Panc1 (cell line): ENCODE measurements at regions not wholly inside any gene's neighbourhood (a gene's known extent, or its start where the extent isn't known, plus 50 kb on each side); places are given as distances from the start of the nearest gene placed in this dataset.
"Not testable (repeated sequence)": the region's sequence is repeated elsewhere in the genome, so short reads cannot be mapped to it uniquely, and the experiment has no call there.

Experiments
- ATAC-seq: fragments of 200-7000 bp; cut with Tn5 transposase; 2 replicates; pipeline ENCODE4 v1.9.1; 2020; ENCODE audit warnings: mild to moderate bottlenecking, moderate library complexity
- BruUV-seq: library from RNA; stranded (reverse); fragments of 400-500 nt; replicated peaks from 2 replicates; lab custom pipeline; 2021; lab: Mats Ljungman, UMichigan
- CTCF ChIA-PET: fragments of 300-600 bp; sonication (Branson Sonifier 250); formaldehyde crosslinking; loops from one replicate; lab custom pipeline; 2022; ENCODE audit warnings: antibody characterized with exemption; lab: Charles Lee
- POLR2A ChIA-PET: fragments of 300-600 bp; sonication (Branson Sonifier 250); formaldehyde crosslinking; loops from one replicate; lab custom pipeline; 2022; ENCODE audit warnings: antibody characterized with exemption; lab: Charles Lee
- DNase-seq: peaks from one replicate; pipeline ENCODE4 v3.0.0-alpha.2; 2010; ENCODE audit warnings: low read depth, low spot score
- H3K27ac ChIP-seq: 2 replicates; pipeline ENCODE4 v1.5.1; 2011; ENCODE audit warnings: mild to moderate bottlenecking, low read length, inconsistent platforms
- H3K27me3 ChIP-seq: fragments of 200-500 bp; sonication (Bioruptor generic); 2 replicates; pipeline ENCODE4 v1.6.0; 2014; ENCODE audit warnings: low read length, inconsistent platforms; ENCODE audit not compliant: control insufficient read depth, insufficient read depth
- H3K36me3 ChIP-seq: fragments of 200-500 bp; sonication (Bioruptor generic); 2 replicates; pipeline ENCODE4 v1.5.1; 2014; ENCODE audit warnings: inconsistent platforms, mild to moderate bottlenecking, low read length, moderate library complexity; ENCODE audit not compliant: control insufficient read depth, insufficient read depth
- H3K4me1 ChIP-seq: 2 replicates; pipeline ENCODE4 v1.5.1; 2011; ENCODE audit warnings: inconsistent platforms, mild to moderate bottlenecking, low read length, moderate library complexity; ENCODE audit not compliant: control insufficient read depth, insufficient read depth
- H3K4me3 ChIP-seq, 2 experiments: 2 replicates each; pipeline ENCODE4 v1.5.1; 2011 to 2012; ENCODE audit warnings: low read depth in 2 of 2, low read length in 2 of 2, mild to moderate bottlenecking in 2 of 2, inconsistent platforms in 1 of 2, moderate library complexity in 1 of 2
- H3K9me3 ChIP-seq: fragments of 200-500 bp; sonication (Bioruptor generic); 2 replicates; pipeline ENCODE4 v1.5.1; 2014; ENCODE audit warnings: low read depth, mild to moderate bottlenecking, inconsistent platforms, low read length, moderate library complexity; ENCODE audit not compliant: control insufficient read depth, insufficient read depth
- POLR2AphosphoS5 ChIP-seq: IDR thresholded peaks from 2 replicates; pipeline ENCODE4 v1.6.1; 2012; ENCODE audit warnings: mild to moderate bottlenecking, low read depth, low read length, moderate library complexity
- SIN3A ChIP-seq: IDR thresholded peaks from 2 replicates; pipeline ENCODE4 v1.6.1; 2012; ENCODE audit warnings: low read depth, mild to moderate bottlenecking, low read length, moderate library complexity, borderline replicate concordance; ENCODE audit not compliant: insufficient read depth
- TCF7L2 ChIP-seq: IDR thresholded peaks from 2 replicates; pipeline ENCODE4 v1.6.1; 2011; ENCODE audit warnings: mild to moderate bottlenecking, low read depth, low read length, inconsistent platforms
- in situ Hi-C: cut with HindIII; loops from 2 replicates; pipeline ENCODE4 v1.10.0; 2016; ENCODE audit warnings: low sequenced_read_pairs, low pct_unique_long_range_greater_than_20kb
- intact Hi-C: fragments of 100-400 bp; cut with micrococcal nuclease; formaldehyde crosslinking; loops from one replicate; pipeline ENCODE4 v1.10.0; 2022; ENCODE audit not compliant: unreplicated experiment
- TF ChIP-seq, protein P1 (sequence below): fragments of 450-650 bp; IDR thresholded peaks from 2 replicates; pipeline ENCODE4 v1.5.1; 2017; ENCODE audit warnings: mild to moderate bottlenecking
- TF ChIP-seq, protein P2 (sequence below), 2 experiments: IDR thresholded peaks; 2 replicates each; pipeline ENCODE4 v1.6.1; 2011 to 2012; ENCODE audit warnings: low read depth in 2 of 2, control low read depth in 1 of 2, low read length in 1 of 2, mild to moderate bottlenecking in 1 of 2, moderate library complexity in 1 of 2; ENCODE audit not compliant: insufficient read depth in 1 of 2

DNA sequence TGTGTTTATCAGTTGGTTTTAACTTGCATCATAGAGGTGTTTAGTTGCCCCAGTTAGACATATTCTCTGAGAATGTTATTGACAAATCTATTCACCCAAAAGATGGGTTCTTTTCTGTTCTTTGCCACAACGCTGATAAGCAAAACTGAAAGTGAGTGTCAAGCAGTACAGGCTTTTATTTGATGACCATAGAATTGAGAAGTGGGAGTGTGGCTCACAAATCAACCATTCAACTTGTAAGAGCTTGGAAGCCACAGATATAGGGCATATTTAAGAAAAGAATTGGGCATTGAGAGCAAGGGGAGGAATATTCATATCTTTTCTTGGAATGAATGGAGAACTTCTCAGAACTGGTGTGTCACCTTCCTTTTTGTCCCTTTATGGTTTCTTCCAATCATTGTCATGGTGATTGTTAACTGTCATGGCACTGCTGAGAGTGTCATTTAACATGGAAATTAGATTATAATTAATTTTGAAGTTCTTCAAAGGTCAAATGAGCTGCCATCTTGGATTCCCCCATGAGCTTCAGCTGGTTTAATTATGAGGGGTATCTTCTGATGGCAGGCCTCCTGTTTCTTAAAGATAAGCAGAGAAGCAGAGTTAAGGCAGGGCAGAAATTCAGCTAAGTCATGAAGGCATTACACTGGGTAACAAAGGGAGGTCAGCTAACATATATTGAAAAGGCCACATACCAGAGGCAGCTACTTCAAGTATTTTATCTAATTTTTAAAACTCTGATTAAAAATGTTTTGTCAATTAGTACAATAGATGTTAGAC, 254.0 kb upstream of the HTR1E start:
- Histone ChIP-seq H3K9me3 (no peaks in the 10 kb centered on the region; the same call in 1 of the 2 replicates), H3K27ac (no peak overlapping the region), H3K36me3 (no peaks in the 10 kb centered on the region), H3K4me3 (no peak overlapping the region), H3K4me1 (no peaks in the 10 kb centered on the region), H3K27me3 (no peaks in the 10 kb centered on the region)
- CTCF ChIA-PET: no interaction called here
- BruUV-seq: no TSS peak
- POLR2A ChIA-PET: no interaction called here
- DNase-seq (no peak), ATAC-seq (no peak)
- intact Hi-C loops: no loop called here
- in situ Hi-C loops: no loop called here
- TF ChIP-seq TCF7L2 (no peak), POLR2AphosphoS5 (no peak)
- TF ChIP-seq, protein P1, sequence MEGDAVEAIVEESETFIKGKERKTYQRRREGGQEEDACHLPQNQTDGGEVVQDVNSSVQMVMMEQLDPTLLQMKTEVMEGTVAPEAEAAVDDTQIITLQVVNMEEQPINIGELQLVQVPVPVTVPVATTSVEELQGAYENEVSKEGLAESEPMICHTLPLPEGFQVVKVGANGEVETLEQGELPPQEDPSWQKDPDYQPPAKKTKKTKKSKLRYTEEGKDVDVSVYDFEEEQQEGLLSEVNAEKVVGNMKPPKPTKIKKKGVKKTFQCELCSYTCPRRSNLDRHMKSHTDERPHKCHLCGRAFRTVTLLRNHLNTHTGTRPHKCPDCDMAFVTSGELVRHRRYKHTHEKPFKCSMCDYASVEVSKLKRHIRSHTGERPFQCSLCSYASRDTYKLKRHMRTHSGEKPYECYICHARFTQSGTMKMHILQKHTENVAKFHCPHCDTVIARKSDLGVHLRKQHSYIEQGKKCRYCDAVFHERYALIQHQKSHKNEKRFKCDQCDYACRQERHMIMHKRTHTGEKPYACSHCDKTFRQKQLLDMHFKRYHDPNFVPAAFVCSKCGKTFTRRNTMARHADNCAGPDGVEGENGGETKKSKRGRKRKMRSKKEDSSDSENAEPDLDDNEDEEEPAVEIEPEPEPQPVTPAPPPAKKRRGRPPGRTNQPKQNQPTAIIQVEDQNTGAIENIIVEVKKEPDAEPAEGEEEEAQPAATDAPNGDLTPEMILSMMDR: no peak

DNA sequence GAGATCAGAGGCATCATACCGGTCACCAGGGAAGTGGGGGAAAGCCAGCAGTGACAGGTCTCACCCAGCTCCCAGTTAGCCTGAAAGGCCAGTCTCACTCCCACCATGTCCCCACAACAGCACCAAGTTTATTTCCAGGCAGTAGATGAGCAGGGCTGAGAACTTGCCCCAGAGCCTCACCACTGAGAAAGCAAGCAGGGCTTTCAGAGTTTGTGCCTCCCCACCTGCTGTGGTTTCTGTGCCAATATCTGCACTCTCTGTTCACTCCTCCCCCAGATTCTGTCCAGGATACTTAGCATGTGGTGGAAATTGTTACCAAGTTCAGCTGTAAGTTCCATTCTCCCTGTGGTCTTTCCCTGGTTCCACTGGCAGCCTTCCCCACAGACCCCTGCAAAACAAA, 255.0 kb upstream of the HTR1E start:
- Histone ChIP-seq H3K27ac (no peak overlapping the region), H3K36me3 (no peaks in the 10 kb centered on the region), H3K4me3 (no peak overlapping the region), H3K9me3 (no peaks in the 10 kb centered on the region; the same call in 1 of the 2 replicates), H3K27me3 (no peaks in the 10 kb centered on the region), H3K4me1 (no peaks in the 10 kb centered on the region)
- ATAC-seq (no peak), DNase-seq (no peak)
- intact Hi-C loops: no loop called here
- TF ChIP-seq TCF7L2 (no peak), POLR2AphosphoS5 (no peak), SIN3A (no peak)
- TF ChIP-seq, protein P2, sequence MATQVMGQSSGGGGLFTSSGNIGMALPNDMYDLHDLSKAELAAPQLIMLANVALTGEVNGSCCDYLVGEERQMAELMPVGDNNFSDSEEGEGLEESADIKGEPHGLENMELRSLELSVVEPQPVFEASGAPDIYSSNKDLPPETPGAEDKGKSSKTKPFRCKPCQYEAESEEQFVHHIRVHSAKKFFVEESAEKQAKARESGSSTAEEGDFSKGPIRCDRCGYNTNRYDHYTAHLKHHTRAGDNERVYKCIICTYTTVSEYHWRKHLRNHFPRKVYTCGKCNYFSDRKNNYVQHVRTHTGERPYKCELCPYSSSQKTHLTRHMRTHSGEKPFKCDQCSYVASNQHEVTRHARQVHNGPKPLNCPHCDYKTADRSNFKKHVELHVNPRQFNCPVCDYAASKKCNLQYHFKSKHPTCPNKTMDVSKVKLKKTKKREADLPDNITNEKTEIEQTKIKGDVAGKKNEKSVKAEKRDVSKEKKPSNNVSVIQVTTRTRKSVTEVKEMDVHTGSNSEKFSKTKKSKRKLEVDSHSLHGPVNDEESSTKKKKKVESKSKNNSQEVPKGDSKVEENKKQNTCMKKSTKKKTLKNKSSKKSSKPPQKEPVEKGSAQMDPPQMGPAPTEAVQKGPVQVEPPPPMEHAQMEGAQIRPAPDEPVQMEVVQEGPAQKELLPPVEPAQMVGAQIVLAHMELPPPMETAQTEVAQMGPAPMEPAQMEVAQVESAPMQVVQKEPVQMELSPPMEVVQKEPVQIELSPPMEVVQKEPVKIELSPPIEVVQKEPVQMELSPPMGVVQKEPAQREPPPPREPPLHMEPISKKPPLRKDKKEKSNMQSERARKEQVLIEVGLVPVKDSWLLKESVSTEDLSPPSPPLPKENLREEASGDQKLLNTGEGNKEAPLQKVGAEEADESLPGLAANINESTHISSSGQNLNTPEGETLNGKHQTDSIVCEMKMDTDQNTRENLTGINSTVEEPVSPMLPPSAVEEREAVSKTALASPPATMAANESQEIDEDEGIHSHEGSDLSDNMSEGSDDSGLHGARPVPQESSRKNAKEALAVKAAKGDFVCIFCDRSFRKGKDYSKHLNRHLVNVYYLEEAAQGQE (IDR thresholded peaks at IDR 0.05; ENCODE audit: insufficient read depth in 1 of 2, low read depth in 2 of 2, low read length in 1 of 2): no peak
- TF ChIP-seq, protein P1: no peak
- BruUV-seq: no TSS peak
- ChIA-PET CTCF (no interaction called here), POLR2A (interaction anchor here (0.6 kb wide), 1 partner anchor 408 kb away, joined by 8 read pairs; no protein-coding TSS in a partner anchor)
- in situ Hi-C loops: no loop called here

DNA sequence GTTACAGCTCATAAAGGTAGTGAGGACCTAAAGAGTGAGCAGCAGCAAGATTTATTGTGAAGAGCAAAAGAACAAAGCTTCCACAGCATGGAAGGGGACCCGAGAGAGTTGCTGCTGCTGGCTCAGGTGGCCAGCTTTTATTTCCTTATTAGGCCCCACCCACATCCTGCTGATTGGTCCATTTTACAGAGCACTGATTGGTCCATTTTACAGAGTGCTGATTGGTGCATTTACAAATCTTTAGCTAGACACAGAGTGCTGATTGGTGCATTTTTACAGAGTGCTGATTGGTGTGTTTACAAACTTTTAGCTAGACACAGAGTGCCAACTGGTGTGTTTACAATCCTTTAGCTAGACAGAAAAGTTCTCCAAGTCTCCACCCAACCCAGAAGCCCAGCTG, 256.2 kb upstream of the HTR1E start:
- CTCF ChIA-PET: not testable (repeated sequence)

DNA sequence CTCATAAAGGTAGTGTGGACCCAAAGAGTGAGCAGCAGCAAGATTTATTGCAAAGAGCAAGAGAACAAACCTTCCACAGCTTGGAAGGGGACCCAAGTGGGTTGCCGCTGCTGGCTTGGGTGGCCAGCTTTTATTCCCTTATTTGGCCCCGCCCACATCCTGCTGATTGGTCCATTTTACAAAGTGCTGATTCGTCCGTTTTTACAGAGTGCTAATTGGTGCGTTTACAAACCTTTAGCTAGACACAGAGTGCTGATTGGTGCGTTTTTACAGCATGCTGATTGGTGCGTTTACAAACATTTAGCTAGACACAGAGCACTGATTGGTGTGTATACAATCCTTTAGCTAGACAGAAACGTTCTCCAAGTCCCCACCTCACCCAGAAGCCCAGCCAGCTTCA, 265.2 kb upstream of the HTR1E start:
- intact Hi-C loops, DNase-seq, H3K4me1 ChIP-seq, POLR2A ChIA-PET, H3K4me3 ChIP-seq, ATAC-seq, H3K36me3 ChIP-seq, in situ Hi-C loops, H3K27me3 ChIP-seq, H3K27ac ChIP-seq, H3K9me3 ChIP-seq, BruUV-seq: not testable (repeated sequence)
- CTCF ChIA-PET: interaction anchor here (0.6 kb wide), 1 partner anchor 9 kb away, joined by 3 read pairs; no protein-coding TSS in a partner anchor

More for the DNA sequence above, 256.2 kb upstream of the HTR1E start:
- H3K27ac ChIP-seq, H3K36me3 ChIP-seq, H3K4me3 ChIP-seq, ATAC-seq, BruUV-seq, H3K9me3 ChIP-seq, POLR2A ChIA-PET, DNase-seq, H3K27me3 ChIP-seq, intact Hi-C loops, in situ Hi-C loops, H3K4me1 ChIP-seq: not testable (repeated sequence)
